GM12878 (cell line): ENCODE measurements at regions not wholly inside any gene's neighbourhood (a gene's known extent, or its start where the extent isn't known, plus 50 kb on each side); places are given as distances from the start of the nearest gene placed in this dataset.

ENCODE experiments used
- ATAC-seq: fragments of 200-7000 bp; cut with Tn5 transposase; 3 replicates; pipeline ENCODE4 v1.9.1; 2020; ENCODE audit warnings: mild to moderate bottlenecking, moderate library complexity
- BruUV-seq: library from RNA; stranded (reverse); fragments of 400-500 nt; replicated peaks from 2 replicates; lab custom pipeline; 2021; lab: Mats Ljungman, UMichigan
- CTCF ChIA-PET: fragments of 300-600 bp; sonication (Branson Sonifier 250); formaldehyde crosslinking; extraction: SDS; loops from one replicate; lab custom pipeline; 2021; ENCODE audit warnings: inconsistent platforms; lab: Yijun Ruan, JAX
- POLR2A ChIA-PET: fragments of 350-600 bp; formaldehyde crosslinking; extraction: SDS; loops from one replicate; lab custom pipeline; 2021; ENCODE audit warnings: inconsistent platforms; lab: Charles Lee
- RAD21 ChIA-PET: fragments of 300-600 bp; sonication (Branson Sonifier 250); formaldehyde crosslinking; loops from one replicate; lab custom pipeline; 2023; ENCODE audit warnings: antibody characterized with exemption; ENCODE audit not compliant: unreplicated experiment; lab: Charles Lee
- SMC1A ChIA-PET: fragments of 300-600 bp; sonication (Branson Sonifier 250); formaldehyde crosslinking; loops from one replicate; lab custom pipeline; 2023; ENCODE audit not compliant: unreplicated experiment, uncharacterized antibody; lab: Charles Lee
- DNase-seq: peaks from one replicate; pipeline ENCODE4 v3.0.0-alpha.2; 2011; ENCODE audit warnings: low read depth, low spot score
- FAIRE-seq: peaks from 3 replicates; lab custom pipeline; 2011; peaks lifted over from hg19 to GRCh38; lab: Jason Lieb, UNC
- H2AFZ ChIP-seq: 2 replicates; pipeline ENCODE4 v1.6.0; 2011; ENCODE audit warnings: low read depth, low read length, control low read depth; ENCODE audit not compliant: control insufficient read depth
- H3K27ac ChIP-seq: 2 replicates; pipeline ENCODE4 v1.5.1; 2011; ENCODE audit warnings: control low read depth; ENCODE audit not compliant: control insufficient read depth, insufficient read depth
- H3K27me3 ChIP-seq, 2 experiments: replicated peaks in 1 of 2; 2 replicates each; pipeline versions ENCODE4 v1.6.0 to v1.6.1; 2011; ENCODE audit warnings: low read length in 1 of 2; ENCODE audit not compliant: control insufficient read depth in 2 of 2, insufficient read depth in 2 of 2
- H3K36me3 ChIP-seq, 2 experiments: 2 replicates each; pipeline ENCODE4 v1.5.1; 2011; ENCODE audit warnings: low read length in 1 of 2; ENCODE audit not compliant: control insufficient read depth in 2 of 2, insufficient read depth in 2 of 2
- H3K4me1 ChIP-seq: 2 replicates; pipeline ENCODE4 v1.6.1; 2011; ENCODE audit warnings: mild to moderate bottlenecking, low read length, moderate library complexity, mixed read lengths; ENCODE audit not compliant: control insufficient read depth, insufficient read depth
- H3K4me2 ChIP-seq: 2 replicates; pipeline ENCODE4 v1.6.0; 2011; ENCODE audit warnings: control low read depth; ENCODE audit not compliant: control insufficient read depth, insufficient read depth
- H3K4me3 ChIP-seq: fragments of 200-600 bp; sonication (generic); 2 replicates; pipeline ENCODE4 v1.5.1; 2016
- H3K79me2 ChIP-seq: 2 replicates; pipeline ENCODE4 v1.6.0; 2011; ENCODE audit warnings: low read length; ENCODE audit not compliant: control insufficient read depth, insufficient read depth
- H3K9ac ChIP-seq: 2 replicates; pipeline ENCODE4 v1.8.0; 2011; ENCODE audit warnings: low read length, control low read depth, mixed read lengths; ENCODE audit not compliant: control insufficient read depth, insufficient read depth
- H3K9me3 ChIP-seq: replicated peaks from 3 replicates; pipeline ENCODE4 v1.5.1; 2011; ENCODE audit warnings: mild to moderate bottlenecking, low read length; ENCODE audit not compliant: control insufficient read depth, insufficient read depth
- H4K20me1 ChIP-seq: 2 replicates; pipeline ENCODE4 v1.6.0; 2011; ENCODE audit not compliant: control insufficient read depth, insufficient read depth
- EP300 ChIP-seq, 2 experiments: fragments of 150-350 bp in 1 of 2; IDR thresholded peaks; 2 replicates each; pipeline ENCODE4 v1.6.1; 2011 to 2012; ENCODE audit warnings: low read depth in 2 of 2, low read length in 2 of 2, borderline replicate concordance in 1 of 2, improper control_type of control experiment in 1 of 2, inconsistent platforms in 1 of 2; ENCODE audit not compliant: control insufficient read depth in 1 of 2
- HDGF ChIP-seq: fragments of 450-650 bp; IDR thresholded peaks from 2 replicates; pipeline ENCODE4 v1.6.1; 2016; ENCODE audit warnings: antibody characterized with exemption
- IKZF1 ChIP-seq: fragments of 450-650 bp; conservative IDR thresholded peaks from 2 replicates; pipeline ENCODE4 v1.6.1; 2017; ENCODE audit warnings: antibody characterized with exemption, mild to moderate bottlenecking
- IRF3 ChIP-seq: fragments of 450-650 bp; IDR thresholded peaks from 2 replicates; pipeline ENCODE4 v1.6.1; 2014; ENCODE audit warnings: mild to moderate bottlenecking
- NR2F1 ChIP-seq: fragments of 450-650 bp; conservative IDR thresholded peaks from 2 replicates; pipeline ENCODE4 v1.6.1; 2017; ENCODE audit warnings: mild to moderate bottlenecking
- POLR2AphosphoS5 ChIP-seq: IDR thresholded peaks from 2 replicates; pipeline ENCODE4 v1.6.1; 2011; ENCODE audit warnings: mild to moderate bottlenecking, low read length, inconsistent platforms
- SIN3A ChIP-seq: IDR thresholded peaks from 2 replicates; pipeline ENCODE4 v1.6.1; 2012; ENCODE audit warnings: low read depth, low read length, improper control_type of control experiment
- SREBF2 ChIP-seq: IDR thresholded peaks from 2 replicates; pipeline ENCODE4 v1.6.1; 2012; ENCODE audit warnings: mild to moderate bottlenecking, low read length
- WRNIP1 ChIP-seq: IDR thresholded peaks from 2 replicates; pipeline ENCODE4 v1.6.1; 2011; ENCODE audit warnings: low read depth, low read length, improper control_type of control experiment, borderline replicate concordance
- WGBS: methylation state at CpG from one replicate; pipeline ENCODE4 v1.1.6; 2016; ENCODE audit warnings: low lambda C conversion rate; ENCODE audit not compliant: insufficient replicate concordance, insufficient coverage; ENCODE audit errors: missing lambda C conversion rate; 5-methylcytosine and 5-hydroxymethylcytosine counted together
- in situ Hi-C: fragments of 300-500 bp; cut with MboI; formaldehyde crosslinking; loops from 9 replicates; pipeline ENCODE4 v1.14.3; 2018; ENCODE audit warnings: mixed read lengths
- intact Hi-C: fragments of 100-400 bp; cut with micrococcal nuclease; formaldehyde crosslinking; loops from one replicate; pipeline ENCODE4 v1.14.2; 2022; ENCODE audit not compliant: unreplicated experiment

GRCh38 chr7:19351341-19352304 lies 206.4 kb upstream of the FERD3L start (continued):
- TF ChIP-seq HDGF (no peak), WRNIP1 (no peak), EP300 (IDR thresholded peaks at IDR 0.05; ENCODE audit: borderline replicate concordance in 1 of 2, control insufficient read depth in 1 of 2, low read depth in 2 of 2, low read length in 2 of 2) (no peak), IKZF1 (no peak), SIN3A (no peak), NR2F1 (no peak)

- H3K9me3 ChIP-seq = no peaks in the 10 kb centered on the region
- RAD21 ChIA-PET = no interaction called here
- no peak overlapping the region for H3K27ac ChIP-seq
- 27% methylated on average over 11 of the region's 11 CpGs for WGBS
- no peak for DNase-seq
- no peaks in the 10 kb centered on the region for H3K36me3 ChIP-seq
- no peak overlapping the region for H3K4me3 ChIP-seq
- H3K27me3 ChIP-seq = no peaks in the 10 kb centered on the region
- SMC1A ChIA-PET = no interaction called here
- H3K4me1 ChIP-seq = no peaks in the 10 kb centered on the region
- BruUV-seq = no TSS peak
- CTCF ChIA-PET = interaction anchor here (1.3 kb wide), 1 partner anchor 13 kb away, joined by 6 read pairs; no protein-coding TSS in a partner anchor
- no peak for FAIRE-seq
- POLR2A ChIA-PET = no interaction called here
- in situ Hi-C loops = no loop called here
- no peak overlapping the region for H3K4me2 ChIP-seq
- intact Hi-C loops = no loop called here
- no peaks in the 10 kb centered on the region for H4K20me1 ChIP-seq
- no peak for TF ChIP-seq IRF3
- no peak for TF ChIP-seq SREBF2
- no peak for TF ChIP-seq POLR2AphosphoS5
- H3K9ac ChIP-seq = no peak overlapping the region
- ATAC-seq = no peak
- H2AFZ ChIP-seq = no peak overlapping the region
- H3K79me2 ChIP-seq = no peaks in the 10 kb centered on the region
These were observed 194.3 kb upstream of the FERD3L start for GRCh38 chr7:19339512-19339911.
